ENCODE measurements at regions not wholly inside any gene's neighbourhood (a gene's known extent, or its start where the extent isn't known, plus 50 kb on each side); places are given as distances from the start of the nearest gene placed in this dataset.

GRCh38 chr5:98121036-98121936 lies 652.2 kb upstream of the RGMB start:
- ATAC-seq (ENCODE audit: low FRiP score) (no peak), DNase-seq (ENCODE audit: low spot score) (no peak)
- TF ChIP-seq, protein P1, sequence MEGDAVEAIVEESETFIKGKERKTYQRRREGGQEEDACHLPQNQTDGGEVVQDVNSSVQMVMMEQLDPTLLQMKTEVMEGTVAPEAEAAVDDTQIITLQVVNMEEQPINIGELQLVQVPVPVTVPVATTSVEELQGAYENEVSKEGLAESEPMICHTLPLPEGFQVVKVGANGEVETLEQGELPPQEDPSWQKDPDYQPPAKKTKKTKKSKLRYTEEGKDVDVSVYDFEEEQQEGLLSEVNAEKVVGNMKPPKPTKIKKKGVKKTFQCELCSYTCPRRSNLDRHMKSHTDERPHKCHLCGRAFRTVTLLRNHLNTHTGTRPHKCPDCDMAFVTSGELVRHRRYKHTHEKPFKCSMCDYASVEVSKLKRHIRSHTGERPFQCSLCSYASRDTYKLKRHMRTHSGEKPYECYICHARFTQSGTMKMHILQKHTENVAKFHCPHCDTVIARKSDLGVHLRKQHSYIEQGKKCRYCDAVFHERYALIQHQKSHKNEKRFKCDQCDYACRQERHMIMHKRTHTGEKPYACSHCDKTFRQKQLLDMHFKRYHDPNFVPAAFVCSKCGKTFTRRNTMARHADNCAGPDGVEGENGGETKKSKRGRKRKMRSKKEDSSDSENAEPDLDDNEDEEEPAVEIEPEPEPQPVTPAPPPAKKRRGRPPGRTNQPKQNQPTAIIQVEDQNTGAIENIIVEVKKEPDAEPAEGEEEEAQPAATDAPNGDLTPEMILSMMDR (IDR thresholded peaks at IDR 0.05), result no peak

DNA sequence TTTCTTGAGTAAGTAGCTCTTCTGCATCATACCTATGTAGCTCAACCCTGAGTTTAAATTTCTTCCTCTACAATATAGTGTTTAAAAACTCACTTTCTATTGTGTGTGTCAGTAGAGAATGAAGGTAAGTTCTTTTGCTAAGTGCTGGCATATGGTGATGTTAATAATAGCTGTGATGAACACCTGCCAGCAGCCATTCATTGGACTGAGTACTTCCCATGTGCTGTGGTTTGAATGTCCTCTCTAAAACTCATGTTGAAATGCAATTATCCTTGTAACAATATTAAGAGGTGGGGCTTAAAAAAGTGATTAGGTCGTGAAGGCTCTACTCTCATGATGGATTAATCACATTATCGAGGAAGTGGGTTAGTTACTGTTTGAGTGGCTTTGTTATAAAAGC lies 645.2 kb upstream of the RGMB start:
- no peak for DNase-seq (ENCODE audit: low spot score)
- TF ChIP-seq, protein P1 (IDR thresholded peaks at IDR 0.05), result no peak
- no peak for ATAC-seq (ENCODE audit: low FRiP score)

GRCh38 chr5:98128846-98129245 lies 644.6 kb upstream of the RGMB start:
- no peak for DNase-seq (ENCODE audit: low spot score)
- TF ChIP-seq, protein P1 (IDR thresholded peaks at IDR 0.05), result no peak
- no peak for ATAC-seq (ENCODE audit: low FRiP score)

GRCh38 chr5:98130261-98131035 lies 643.0 kb upstream of the RGMB start:
- ATAC-seq (ENCODE audit: low FRiP score) (no peak), DNase-seq (ENCODE audit: low spot score) (no peak)
- TF ChIP-seq, protein P1 (IDR thresholded peaks at IDR 0.05), result no peak

DNA sequence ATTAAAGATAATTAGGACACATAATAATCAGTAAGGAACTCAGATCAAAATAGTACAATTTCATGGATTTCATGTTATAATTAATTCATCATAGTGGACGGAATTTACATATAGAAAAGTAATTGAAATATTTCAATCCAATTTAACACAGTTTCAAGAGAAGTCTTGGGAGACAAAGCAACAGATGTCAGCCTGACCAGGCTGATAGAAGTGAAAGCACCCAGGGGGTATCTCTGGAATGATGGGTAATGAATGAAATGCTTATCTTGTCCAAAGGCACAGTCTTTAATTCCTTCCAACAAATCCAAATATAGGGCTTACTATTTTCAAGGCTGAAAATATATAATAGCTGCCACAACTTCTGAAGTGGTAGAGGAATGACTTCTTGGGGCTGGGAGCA lies 629.3 kb upstream of the RGMB start:
- ATAC-seq (ENCODE audit: low FRiP score) (no peak), DNase-seq (ENCODE audit: low spot score) (no peak)
- TF ChIP-seq, protein P1 (IDR thresholded peaks at IDR 0.05), result no peak

DNA sequence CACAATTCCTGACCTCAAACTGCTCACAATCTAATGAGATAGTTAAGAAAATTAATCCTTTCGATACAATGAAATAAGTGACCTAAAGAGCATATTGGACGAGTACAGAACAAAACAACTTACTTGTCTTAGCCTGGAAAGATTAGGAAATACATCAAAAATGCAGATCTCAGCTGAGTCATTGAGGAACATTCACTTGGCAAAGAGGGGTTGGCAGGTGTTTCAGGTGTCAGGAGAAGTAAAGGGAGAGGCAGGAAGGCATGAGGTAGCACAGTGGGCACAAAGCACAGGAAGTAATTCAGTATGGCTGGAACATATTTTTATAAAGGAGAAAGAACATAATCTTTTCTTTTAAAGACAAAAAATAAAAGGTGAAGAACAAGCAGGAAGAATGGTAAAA lies 628.8 kb upstream of the RGMB start:
- TF ChIP-seq, protein P1 (IDR thresholded peaks at IDR 0.05), result no peak
- no peak for DNase-seq (ENCODE audit: low spot score)
- no peak for ATAC-seq (ENCODE audit: low FRiP score)
